Prostate gland (tissue), 2 donors: ENCODE measurements at regions not wholly inside any gene's neighbourhood (a gene's known extent, or its start where the extent isn't known, plus 50 kb on each side); places are given as distances from the start of the nearest gene placed in this dataset.

Source experiments
- DNase-seq: peaks from one replicate; pipeline ENCODE4 v3.0.0-alpha.2; 2019; ENCODE audit warnings: low spot score
- H3K27ac ChIP-seq, 2 donors: fragments of 200-600 bp; sonication (generic); 2 replicates each; pipeline ENCODE4 v1.5.1; 2017 to 2019
- H3K27me3 ChIP-seq: fragments of 200-600 bp; sonication (generic); replicated peaks from 2 replicates; pipeline ENCODE4 v1.5.1; 2019; ENCODE audit not compliant: insufficient read depth
- H3K36me3 ChIP-seq, 2 donors: fragments of 200-600 bp; sonication (generic); 1 replicate in 1 of 2; 2 replicates in 1 of 2; pipeline versions ENCODE4 v1.5.1 to v1.8.1; 2017 to 2019
- H3K4me1 ChIP-seq: fragments of 200-600 bp; sonication (generic); replicated peaks from 2 replicates; pipeline ENCODE4 v1.5.1; 2019
- H3K4me3 ChIP-seq, 2 donors: fragments of 200-600 bp; sonication (generic); 2 replicates each; pipeline ENCODE4 v1.5.1; 2017 to 2019
- H3K9me3 ChIP-seq: fragments of 200-600 bp; sonication (generic); 2 replicates; pipeline ENCODE4 v1.5.1; 2017
- CTCF ChIP-seq, 4 experiments: fragments of 200-600 bp in 2 of 4; fragments of 450-650 bp in 2 of 4; sonication (generic) in 2 of 4; IDR thresholded peaks; 1 replicate in 3 of 4; 2 replicates in 1 of 4; pipeline ENCODE4 v1.5.1; 2016 to 2019; ENCODE audit warnings: antibody characterized with exemption in 4 of 4, mild to moderate bottlenecking in 2 of 4, moderate library complexity in 2 of 4
- POLR2A ChIP-seq: fragments of 450-650 bp; IDR thresholded peaks from one replicate; pipeline ENCODE4 v1.6.1; 2016; ENCODE audit warnings: antibody characterized with exemption, mild to moderate bottlenecking
- POLR2AphosphoS5 ChIP-seq: sonication (generic); formaldehyde crosslinking; IDR thresholded peaks from one replicate; pipeline ENCODE4 v1.6.1; 2017; ENCODE audit warnings: antibody characterized with exemption
- WGBS: methylation state at CpG from one replicate; pipeline ENCODE4 v1.1.5; 2018; 5-methylcytosine and 5-hydroxymethylcytosine counted together
- intact Hi-C: fragments of 100-400 bp; cut with DNase I; formaldehyde crosslinking; loops from one replicate; pipeline ENCODE4 v1.14.2; 2022

GRCh38 chr2:175872721-175873120, 129.3 kb downstream of the LNPK start:
- no peak overlapping the region for H3K4me3 ChIP-seq
- H3K27me3 ChIP-seq: no peaks in the 10 kb centered on the region
- no peak for TF ChIP-seq CTCF (IDR thresholded peaks at IDR 0.05)
- no peak for TF ChIP-seq POLR2AphosphoS5
- no peak for TF ChIP-seq POLR2A
- no peak for DNase-seq
- H3K4me1 ChIP-seq: no peaks in the 10 kb centered on the region
- no peaks in the 10 kb centered on the region for H3K36me3 ChIP-seq
- H3K9me3 ChIP-seq: no peaks in the 10 kb centered on the region
- intact Hi-C loops: no loop called here
- no peak overlapping the region for H3K27ac ChIP-seq

GRCh38 chr2:175872005-175872348, 130.1 kb downstream of the LNPK start:
- no peak overlapping the region for H3K27ac ChIP-seq
- WGBS: 84% methylated on average over 5 of the region's 5 CpGs

GRCh38 chr2:175871331-175872004, 130.6 kb downstream of the LNPK start:
- no peaks in the 10 kb centered on the region for H3K9me3 ChIP-seq

More at GRCh38 chr2:175872005-175872348, 130.1 kb downstream of the LNPK start:
- no peaks in the 10 kb centered on the region for H3K27me3 ChIP-seq
- H3K9me3 ChIP-seq: no peaks in the 10 kb centered on the region
- no peak for DNase-seq
- TF ChIP-seq CTCF (IDR thresholded peaks at IDR 0.05) (no peak), POLR2A (no peak), POLR2AphosphoS5 (no peak)
- H3K4me1 ChIP-seq: no peaks in the 10 kb centered on the region
- no peak overlapping the region for H3K4me3 ChIP-seq
- no peaks in the 10 kb centered on the region for H3K36me3 ChIP-seq
- intact Hi-C loops: no loop called here

GRCh38 chr2:175865716-175866115, 136.4 kb downstream of the LNPK start:
- WGBS: 86% methylated on average over 4 of the region's 4 CpGs
- Histone ChIP-seq H3K9me3 (no peaks in the 10 kb centered on the region), H3K27ac (no peak overlapping the region), H3K27me3 (no peaks in the 10 kb centered on the region), H3K4me3 (no peak overlapping the region), H3K36me3 (no peaks in the 10 kb centered on the region), H3K4me1 (no peaks in the 10 kb centered on the region)
- no peak for TF ChIP-seq POLR2AphosphoS5
- no peak for TF ChIP-seq CTCF (IDR thresholded peaks at IDR 0.05)
- TF ChIP-seq POLR2A: no peak
- no peak for DNase-seq
- intact Hi-C loops: no loop called here

More at GRCh38 chr2:175871331-175872004, 130.6 kb downstream of the LNPK start:
- no peaks in the 10 kb centered on the region for H3K27me3 ChIP-seq
- no peak overlapping the region for H3K27ac ChIP-seq
- 67% methylated on average over 3 of the region's 3 CpGs for WGBS
- DNase-seq: no peak
- no peaks in the 10 kb centered on the region for H3K4me1 ChIP-seq
- intact Hi-C loops: no loop called here
- H3K36me3 ChIP-seq: no peaks in the 10 kb centered on the region
- no peak overlapping the region for H3K4me3 ChIP-seq
- no peak for TF ChIP-seq CTCF (IDR thresholded peaks at IDR 0.05)
- TF ChIP-seq POLR2A: no peak
- TF ChIP-seq POLR2AphosphoS5: no peak

- 64% methylated on average over 7 of the region's 7 CpGs for WGBS
- no peaks in the 10 kb centered on the region for H3K9me3 ChIP-seq
- H3K4me1 ChIP-seq: no peaks in the 10 kb centered on the region
These were observed 137.8 kb downstream of the LNPK start for GRCh38 chr2:175864137-175864850.

More at GRCh38 chr2:175864137-175864850, 137.8 kb downstream of the LNPK start:
- Histone ChIP-seq H3K27me3 (no peaks in the 10 kb centered on the region), H3K27ac (no peak overlapping the region), H3K4me3 (no peak overlapping the region), H3K36me3 (no peaks in the 10 kb centered on the region)
- no peak for TF ChIP-seq CTCF (IDR thresholded peaks at IDR 0.05)
- no peak for TF ChIP-seq POLR2A
- no peak for TF ChIP-seq POLR2AphosphoS5
- intact Hi-C loops: no loop called here
- no peak for DNase-seq
